ENCODE measurements at regions not wholly inside any gene's neighbourhood (a gene's known extent, or its start where the extent isn't known, plus 50 kb on each side); places are given as distances from the start of the nearest gene placed in this dataset.

DNA sequence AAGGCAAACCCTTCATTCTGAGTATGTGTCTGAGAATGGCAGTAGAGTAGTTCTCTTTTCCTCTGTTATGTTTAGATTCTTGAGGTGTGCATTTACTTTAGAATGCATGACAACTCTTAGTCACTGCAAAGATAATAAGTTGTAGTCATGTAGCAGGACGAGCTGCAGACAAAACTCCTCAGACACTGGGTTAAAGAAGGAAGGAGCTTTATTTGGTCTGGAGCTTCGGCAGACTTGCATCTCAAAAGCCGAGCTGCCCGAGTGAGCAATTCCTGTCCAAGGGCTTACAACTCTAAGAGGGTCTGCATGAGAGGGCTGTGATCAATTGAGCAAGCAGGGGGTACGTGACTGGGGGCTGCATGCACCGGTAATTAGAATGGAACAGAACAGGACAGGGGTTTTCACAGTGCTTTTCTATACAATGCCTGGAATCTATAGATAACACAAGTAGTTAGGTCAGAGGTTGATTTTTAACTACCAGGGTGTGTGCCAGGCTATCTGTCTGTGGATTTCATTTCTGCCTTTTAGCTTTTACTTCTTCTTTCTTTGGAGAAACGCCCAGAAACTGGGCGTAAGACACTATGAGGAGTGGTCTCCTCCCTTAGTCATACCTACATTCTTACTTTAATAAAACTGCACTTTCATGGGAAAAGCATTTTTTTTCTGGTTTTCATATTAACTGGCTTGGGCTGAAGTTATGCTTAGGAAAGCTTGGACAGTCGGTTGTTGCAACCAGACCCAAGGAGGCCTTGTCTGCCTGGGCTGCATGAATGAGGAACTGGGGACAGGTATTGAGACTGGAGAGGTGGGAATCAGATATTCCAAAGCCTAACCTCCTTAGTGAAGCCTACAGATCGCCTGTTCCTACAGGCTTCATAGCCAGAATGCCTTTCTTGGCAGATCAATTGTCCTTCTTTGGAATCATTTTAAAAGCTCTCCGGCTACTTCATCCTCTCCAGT, 115.1 kb downstream of the RHOU start:
- TF ChIP-seq, protein P1, sequence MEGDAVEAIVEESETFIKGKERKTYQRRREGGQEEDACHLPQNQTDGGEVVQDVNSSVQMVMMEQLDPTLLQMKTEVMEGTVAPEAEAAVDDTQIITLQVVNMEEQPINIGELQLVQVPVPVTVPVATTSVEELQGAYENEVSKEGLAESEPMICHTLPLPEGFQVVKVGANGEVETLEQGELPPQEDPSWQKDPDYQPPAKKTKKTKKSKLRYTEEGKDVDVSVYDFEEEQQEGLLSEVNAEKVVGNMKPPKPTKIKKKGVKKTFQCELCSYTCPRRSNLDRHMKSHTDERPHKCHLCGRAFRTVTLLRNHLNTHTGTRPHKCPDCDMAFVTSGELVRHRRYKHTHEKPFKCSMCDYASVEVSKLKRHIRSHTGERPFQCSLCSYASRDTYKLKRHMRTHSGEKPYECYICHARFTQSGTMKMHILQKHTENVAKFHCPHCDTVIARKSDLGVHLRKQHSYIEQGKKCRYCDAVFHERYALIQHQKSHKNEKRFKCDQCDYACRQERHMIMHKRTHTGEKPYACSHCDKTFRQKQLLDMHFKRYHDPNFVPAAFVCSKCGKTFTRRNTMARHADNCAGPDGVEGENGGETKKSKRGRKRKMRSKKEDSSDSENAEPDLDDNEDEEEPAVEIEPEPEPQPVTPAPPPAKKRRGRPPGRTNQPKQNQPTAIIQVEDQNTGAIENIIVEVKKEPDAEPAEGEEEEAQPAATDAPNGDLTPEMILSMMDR (IDR thresholded peaks at IDR 0.05) = no peak
- no peak for TF ChIP-seq POLR2AphosphoS5 (IDR thresholded peaks at IDR 0.05)

Data from prostate gland (tissue), 2 donors.